MM.1S (cell line): ENCODE measurements at regions not wholly inside any gene's neighbourhood (a gene's known extent, or its start where the extent isn't known, plus 50 kb on each side); places are given as distances from the start of the nearest gene placed in this dataset.

Experiments
- EZH2 ChIP-seq: fragments of 300-600 bp; sonication (generic); optimal IDR thresholded peaks from 2 replicates; pipeline ENCODE3; 2017; ENCODE audit warnings: low read depth, mild to moderate bottlenecking, antibody characterized with exemption, low read length, mixed read lengths
- TF ChIP-seq, protein P1 (sequence below): fragments of 300-600 bp; sonication (generic); IDR thresholded peaks from 2 replicates; pipeline ENCODE4 v1.5.1; 2016; ENCODE audit warnings: antibody characterized with exemption, low read length, mixed read lengths

GRCh38 chr18:11224153-11224552 is 74.8 kb upstream of the PIEZO2 start:
- TF ChIP-seq, protein P1, sequence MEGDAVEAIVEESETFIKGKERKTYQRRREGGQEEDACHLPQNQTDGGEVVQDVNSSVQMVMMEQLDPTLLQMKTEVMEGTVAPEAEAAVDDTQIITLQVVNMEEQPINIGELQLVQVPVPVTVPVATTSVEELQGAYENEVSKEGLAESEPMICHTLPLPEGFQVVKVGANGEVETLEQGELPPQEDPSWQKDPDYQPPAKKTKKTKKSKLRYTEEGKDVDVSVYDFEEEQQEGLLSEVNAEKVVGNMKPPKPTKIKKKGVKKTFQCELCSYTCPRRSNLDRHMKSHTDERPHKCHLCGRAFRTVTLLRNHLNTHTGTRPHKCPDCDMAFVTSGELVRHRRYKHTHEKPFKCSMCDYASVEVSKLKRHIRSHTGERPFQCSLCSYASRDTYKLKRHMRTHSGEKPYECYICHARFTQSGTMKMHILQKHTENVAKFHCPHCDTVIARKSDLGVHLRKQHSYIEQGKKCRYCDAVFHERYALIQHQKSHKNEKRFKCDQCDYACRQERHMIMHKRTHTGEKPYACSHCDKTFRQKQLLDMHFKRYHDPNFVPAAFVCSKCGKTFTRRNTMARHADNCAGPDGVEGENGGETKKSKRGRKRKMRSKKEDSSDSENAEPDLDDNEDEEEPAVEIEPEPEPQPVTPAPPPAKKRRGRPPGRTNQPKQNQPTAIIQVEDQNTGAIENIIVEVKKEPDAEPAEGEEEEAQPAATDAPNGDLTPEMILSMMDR, result no peak
- no peak for TF ChIP-seq EZH2
